Muscle of leg (tissue), 3 donors: ENCODE measurements at regions not wholly inside any gene's neighbourhood (a gene's known extent, or its start where the extent isn't known, plus 50 kb on each side); places are given as distances from the start of the nearest gene placed in this dataset.

Experiments
- DNase-seq: peaks from one replicate; pipeline ENCODE4 v3.0.0; 2013
- H3K27ac ChIP-seq: one replicate; pipeline ENCODE4 v1.5.1; 2013; ENCODE audit warnings: mild to moderate bottlenecking, low read length, control low read depth
- H3K27me3 ChIP-seq: one replicate; pipeline ENCODE4 v1.6.1; 2013; ENCODE audit warnings: low read length; ENCODE audit not compliant: control insufficient read depth, insufficient read depth
- H3K36me3 ChIP-seq: one replicate; pipeline ENCODE4 v1.6.1; 2013; ENCODE audit warnings: low read length; ENCODE audit not compliant: control insufficient read depth, insufficient read depth
- H3K4me1 ChIP-seq: one replicate; pipeline ENCODE4 v1.6.1; 2013; ENCODE audit warnings: low read length; ENCODE audit not compliant: control insufficient read depth, insufficient read depth
- H3K4me3 ChIP-seq: one replicate; pipeline ENCODE4 v1.5.1; 2013; ENCODE audit warnings: low read length, control low read depth
- H3K9me3 ChIP-seq: replicated peaks from 2 replicates; pipeline ENCODE4 v1.6.1; 2013; ENCODE audit warnings: low read depth, low read length; ENCODE audit not compliant: control insufficient read depth
- WGBS: methylation state at CpG from one replicate; pipeline ENCODE4 v1.1.5; 2013; ENCODE audit warnings: missing lambda C conversion rate; ENCODE audit not compliant: insufficient coverage; 5-methylcytosine and 5-hydroxymethylcytosine counted together

- WGBS, result no CpG with 5 or more reads among the region's 3 CpGs
- H3K27me3 ChIP-seq, result no peaks in the 10 kb centered on the region
- H3K4me3 ChIP-seq, result no peak overlapping the region
- H3K4me1 ChIP-seq, result no peaks in the 10 kb centered on the region
- H3K36me3 ChIP-seq, result no peaks in the 10 kb centered on the region
- H3K9me3 ChIP-seq, result peaks cover 4% of the 10 kb centered on the region
- no peak for DNase-seq
- H3K27ac ChIP-seq, result no peak overlapping the region
These were observed 440.1 kb downstream of the NUF2 start for GRCh38 chr1:163761898-163762297.

GRCh38 chr1:163766257-163766918, 444.6 kb downstream of the NUF2 start:
- Histone ChIP-seq H3K4me1 (no peaks in the 10 kb centered on the region), H3K9me3 (no peaks in the 10 kb centered on the region), H3K36me3 (no peaks in the 10 kb centered on the region), H3K27me3 (no peaks in the 10 kb centered on the region), H3K27ac (no peak overlapping the region), H3K4me3 (no peak overlapping the region)
- 67% methylated on average over 4 of the region's 7 CpGs for WGBS
- no peak for DNase-seq

GRCh38 chr1:163768576-163768975, 446.8 kb downstream of the NUF2 start:
- Histone ChIP-seq H3K27ac (no peak overlapping the region), H3K4me1 (no peaks in the 10 kb centered on the region), H3K4me3 (no peak overlapping the region), H3K9me3 (no peaks in the 10 kb centered on the region), H3K36me3 (no peaks in the 10 kb centered on the region), H3K27me3 (no peaks in the 10 kb centered on the region)
- DNase-seq, result no peak
- WGBS, result no CpG with 5 or more reads among the region's 5 CpGs

- H3K27ac ChIP-seq, result no peak overlapping the region
- no peaks in the 10 kb centered on the region for H3K36me3 ChIP-seq
- H3K4me3 ChIP-seq, result no peak overlapping the region
- DNase-seq, result peak; percentile 55
- no peaks in the 10 kb centered on the region for H3K9me3 ChIP-seq
- no CpG with 5 or more reads among the region's 4 CpGs for WGBS
- no peaks in the 10 kb centered on the region for H3K4me1 ChIP-seq
- H3K27me3 ChIP-seq, result no peaks in the 10 kb centered on the region
These were observed 448.5 kb downstream of the NUF2 start for GRCh38 chr1:163770265-163770664.

- Histone ChIP-seq H3K4me3 (no peak overlapping the region), H3K27me3 (no peaks in the 10 kb centered on the region), H3K27ac (no peak overlapping the region), H3K4me1 (no peaks in the 10 kb centered on the region), H3K36me3 (no peaks in the 10 kb centered on the region), H3K9me3 (no peaks in the 10 kb centered on the region)
- WGBS, result 40% methylated on average over 2 of the region's 2 CpGs
- peak; percentile 17 for DNase-seq
These were observed 449.9 kb downstream of the NUF2 start for GRCh38 chr1:163771637-163772036.

- H3K9me3 ChIP-seq, result no peaks in the 10 kb centered on the region
- no peak overlapping the region for H3K27ac ChIP-seq
- H3K4me3 ChIP-seq, result no peak overlapping the region
- H3K36me3 ChIP-seq, result no peaks in the 10 kb centered on the region
- peak; percentile 23 for DNase-seq
- 86% methylated on average over 1 of the region's 1 CpG for WGBS
- H3K4me1 ChIP-seq, result no peaks in the 10 kb centered on the region
- H3K27me3 ChIP-seq, result no peaks in the 10 kb centered on the region
These were observed 450.5 kb downstream of the NUF2 start for GRCh38 chr1:163772246-163772645.

GRCh38 chr1:163773396-163773795, 451.6 kb downstream of the NUF2 start:
- Histone ChIP-seq H3K9me3 (no peaks in the 10 kb centered on the region), H3K4me3 (no peak overlapping the region), H3K4me1 (no peaks in the 10 kb centered on the region), H3K27me3 (no peaks in the 10 kb centered on the region), H3K36me3 (no peaks in the 10 kb centered on the region), H3K27ac (no peak overlapping the region)
- no peak for DNase-seq
- WGBS, result no CpG with 5 or more reads among the region's 2 CpGs

- H3K4me1 ChIP-seq, result no peaks in the 10 kb centered on the region
- no peaks in the 10 kb centered on the region for H3K9me3 ChIP-seq
- H3K27me3 ChIP-seq, result no peaks in the 10 kb centered on the region
- no peak overlapping the region for H3K4me3 ChIP-seq
- no peak for DNase-seq
- no peaks in the 10 kb centered on the region for H3K36me3 ChIP-seq
- WGBS, result 67% methylated on average over 3 of the region's 9 CpGs
- no peak overlapping the region for H3K27ac ChIP-seq
These were observed 452.7 kb downstream of the NUF2 start for GRCh38 chr1:163774401-163774945.

- H3K36me3 ChIP-seq, result no peaks in the 10 kb centered on the region
- no peaks in the 10 kb centered on the region for H3K4me1 ChIP-seq
- peak; percentile 35 for DNase-seq
- no peak overlapping the region for H3K27ac ChIP-seq
- 14% methylated on average over 3 of the region's 8 CpGs for WGBS
- H3K27me3 ChIP-seq, result no peaks in the 10 kb centered on the region
- no peaks in the 10 kb centered on the region for H3K9me3 ChIP-seq
- H3K4me3 ChIP-seq, result no peak overlapping the region
These were observed 453.3 kb downstream of the NUF2 start for GRCh38 chr1:163774978-163775620.

- no peaks in the 10 kb centered on the region for H3K4me1 ChIP-seq
- DNase-seq, result no peak
- H3K4me3 ChIP-seq, result no peak overlapping the region
- H3K27ac ChIP-seq, result no peak overlapping the region
- H3K27me3 ChIP-seq, result no peaks in the 10 kb centered on the region
- H3K9me3 ChIP-seq, result peaks cover 3% of the 10 kb centered on the region
- H3K36me3 ChIP-seq, result no peaks in the 10 kb centered on the region
These were observed 455.5 kb downstream of the NUF2 start for GRCh38 chr1:163777205-163777604.
